Natural killer cell (primary cell): ENCODE measurements at regions not wholly inside any gene's neighbourhood (a gene's known extent, or its start where the extent isn't known, plus 50 kb on each side); places are given as distances from the start of the nearest gene placed in this dataset.

Source experiments
- ATAC-seq, 3 donors: fragments of 150-1000 bp in 2 of 3; fragments of 200-7000 bp in 1 of 3; cut with Tn5 transposase; 1 replicate in 1 of 3; 2 replicates in 2 of 3; pipeline ENCODE4 v1.10.0; 2021; ENCODE audit warnings: mild to moderate bottlenecking in 2 of 3, moderate library complexity in 2 of 3
- DNase-seq, 2 donors: peaks; one replicate each; pipeline versions ENCODE4 v3.0.0 to v3.0.0-alpha.2; 2013 to 2021; ENCODE audit warnings: mixed read lengths in 1 of 2
- H3K27ac ChIP-seq: one replicate; pipeline ENCODE4 v1.5.1; 2013; ENCODE audit warnings: mild to moderate bottlenecking, low read length
- H3K27me3 ChIP-seq: one replicate; pipeline ENCODE4 v1.6.1; 2013; ENCODE audit warnings: low read length; ENCODE audit not compliant: control insufficient read depth, insufficient read depth
- H3K36me3 ChIP-seq: one replicate; pipeline ENCODE4 v1.6.1; 2013; ENCODE audit warnings: low read length; ENCODE audit not compliant: control insufficient read depth, insufficient read depth
- H3K4me1 ChIP-seq: one replicate; pipeline ENCODE4 v1.6.1; 2013; ENCODE audit warnings: low read length; ENCODE audit not compliant: control insufficient read depth, insufficient read depth
- H3K4me3 ChIP-seq: one replicate; pipeline ENCODE4 v1.5.1; 2013; ENCODE audit warnings: low read length
- H3K9me3 ChIP-seq: one replicate; pipeline ENCODE4 v1.6.1; 2013; ENCODE audit warnings: low read length; ENCODE audit not compliant: control insufficient read depth, insufficient read depth
- H3K27ac Mint-ChIP-seq, 2 donors: one replicate each; pipeline ENCODE4 v1.8.0; 2022; ENCODE audit warnings: mild to moderate bottlenecking in 2 of 2, mixed read lengths in 2 of 2, moderate library complexity in 1 of 2
- H3K27me3 Mint-ChIP-seq, 2 donors: one replicate each; pipeline ENCODE4 v1.8.0; 2022; ENCODE audit warnings: low read depth in 2 of 2, mixed read lengths in 2 of 2
- H3K36me3 Mint-ChIP-seq: one replicate; pipeline ENCODE4 v1.8.0; 2022; ENCODE audit warnings: mixed read lengths
- H3K4me1 Mint-ChIP-seq, 2 donors: one replicate each; pipeline ENCODE4 v1.8.0; 2022; ENCODE audit warnings: mixed read lengths in 2 of 2
- H3K4me3 Mint-ChIP-seq: one replicate; pipeline ENCODE4 v1.8.0; 2022; ENCODE audit warnings: mild to moderate bottlenecking, moderate library complexity, mixed read lengths
- H3K9me3 Mint-ChIP-seq, 2 donors: one replicate each; pipeline ENCODE4 v1.8.0; 2022; ENCODE audit warnings: mixed read lengths in 2 of 2
- CTCF ChIP-seq: fragments of 200-600 bp; IDR thresholded peaks from one replicate; pipeline ENCODE4 v1.8.0; 2022; ENCODE audit warnings: antibody characterized with exemption
- WGBS: methylation state at CpG from one replicate; pipeline ENCODE4 v1.1.7; 2013; ENCODE audit warnings: missing lambda C conversion rate; ENCODE audit not compliant: insufficient coverage; 5-methylcytosine and 5-hydroxymethylcytosine counted together
- intact Hi-C: fragments of 100-400 bp; cut with micrococcal nuclease; formaldehyde crosslinking; loops from one replicate; pipeline ENCODE4 v1.14.2; 2022

DNA sequence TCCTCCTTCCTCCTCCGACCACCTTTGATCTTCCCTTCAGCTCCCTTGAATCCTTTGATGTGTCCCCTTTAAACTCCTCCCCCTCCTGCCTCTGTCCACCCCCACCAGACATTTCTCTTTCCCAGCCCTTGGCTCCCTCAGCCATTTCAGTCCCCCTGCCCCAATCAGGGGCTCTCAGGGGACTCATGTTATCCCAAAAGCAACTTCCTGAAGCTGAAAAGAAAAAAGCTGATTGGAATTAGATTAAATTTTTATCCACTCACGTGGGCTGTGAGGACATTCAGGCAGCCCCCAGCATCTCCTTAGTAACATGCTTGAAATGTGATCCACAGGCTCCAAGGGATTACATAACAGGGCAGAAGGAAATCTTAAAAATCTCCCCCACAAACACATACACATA, 81.3 kb downstream of the NEURL3 start:
- Histone ChIP-seq H3K36me3 (no peaks in the 10 kb centered on the region), H3K4me3 (no peak overlapping the region), H3K27ac (no peak overlapping the region), H3K4me1 (no peaks in the 10 kb centered on the region), H3K9me3 (no peaks in the 10 kb centered on the region), H3K27me3 (peaks cover 9% of the 10 kb centered on the region)
- Mint-ChIP-seq H3K4me1 (peaks cover 0 to 6% of the 10 kb centered on the region in 2 donors), H3K27me3 (peaks cover 42 to 46% of the 10 kb centered on the region in 2 donors), H3K9me3 (no peaks in the 10 kb centered on the region), H3K27ac (no peak overlapping the region), H3K4me3 (no peak overlapping the region), H3K36me3 (no peaks in the 10 kb centered on the region)
- ATAC-seq, result no peak
- no peak for TF ChIP-seq CTCF
- 56% methylated on average over 2 of the region's 2 CpGs for WGBS
- intact Hi-C loops, result no loop called here
- no peak for DNase-seq
